Stimulated activated naive CD8-positive, alpha-beta T cell treated with anti-CD3 and anti-CD28 coated beads, Interleukin-15, Interleukin-2, amounts not matched to agents 100 ng/mL and 50 ng/mL, for 24 hours (primary cell): ENCODE measurements at regions not wholly inside any gene's neighbourhood (a gene's known extent, or its start where the extent isn't known, plus 50 kb on each side); places are given as distances from the start of the nearest gene placed in this dataset.

Source experiments
- H3K27ac Mint-ChIP-seq: one replicate; pipeline ENCODE4 v1.8.0; 2021; ENCODE audit warnings: mild to moderate bottlenecking, mixed read lengths
- H3K27me3 Mint-ChIP-seq: one replicate; pipeline ENCODE4 v1.8.0; 2021; ENCODE audit warnings: mixed read lengths
- H3K36me3 Mint-ChIP-seq: one replicate; pipeline ENCODE4 v1.8.0; 2021; ENCODE audit warnings: low read depth, mixed read lengths
- H3K4me1 Mint-ChIP-seq: one replicate; pipeline ENCODE4 v1.8.0; 2021; ENCODE audit warnings: low read depth, mixed read lengths
- H3K4me3 Mint-ChIP-seq: one replicate; pipeline ENCODE4 v1.8.0; 2021; ENCODE audit warnings: mild to moderate bottlenecking, mixed read lengths
- H3K9me3 Mint-ChIP-seq: one replicate; pipeline ENCODE4 v1.8.0; 2021; ENCODE audit warnings: mixed read lengths

DNA sequence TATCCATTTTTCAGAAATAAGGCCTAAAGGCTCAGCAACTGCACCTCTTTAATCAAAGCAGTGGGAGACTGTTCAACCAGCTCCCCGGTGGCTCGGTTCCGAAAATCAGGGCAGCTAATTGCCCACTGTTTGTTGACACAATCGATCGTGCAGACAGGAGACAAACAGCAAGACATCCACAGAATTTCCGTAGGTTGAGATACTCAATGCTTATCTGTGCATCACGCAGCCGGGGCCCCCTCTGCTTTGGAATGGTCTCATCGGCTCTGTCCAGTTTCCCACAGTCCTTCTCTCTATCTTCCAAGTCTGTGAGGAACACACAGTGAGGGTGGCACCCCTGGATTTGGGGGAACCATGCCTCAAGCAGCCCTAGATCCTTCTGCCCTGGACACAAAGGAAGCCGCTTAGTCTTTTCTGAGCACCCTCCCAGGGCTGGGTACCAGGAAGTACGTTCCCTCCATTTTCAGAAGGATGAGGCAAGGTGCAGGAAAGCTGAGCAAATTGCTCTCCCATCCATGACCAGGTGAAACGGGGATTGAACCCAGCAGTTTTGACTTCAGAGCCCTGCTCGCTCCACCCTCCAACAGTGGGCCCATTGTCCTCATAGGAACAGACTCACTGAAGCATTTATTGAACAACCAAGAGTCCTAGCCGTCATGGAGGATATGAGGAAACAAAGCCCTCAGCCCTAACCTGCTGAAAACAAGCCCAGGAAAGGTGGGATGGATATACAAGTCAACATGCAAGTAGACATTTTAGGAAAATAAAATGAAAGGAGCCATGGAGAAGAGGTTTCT lies 70.7 kb downstream of the C16orf95 start:
- Mint-ChIP-seq H3K4me1 (peaks cover 4% of the 10 kb centered on the region), H3K36me3 (no peaks in the 10 kb centered on the region), H3K27ac (no peak overlapping the region), H3K27me3 (no peaks in the 10 kb centered on the region), H3K4me3 (no peak overlapping the region), H3K9me3 (no peaks in the 10 kb centered on the region)

DNA sequence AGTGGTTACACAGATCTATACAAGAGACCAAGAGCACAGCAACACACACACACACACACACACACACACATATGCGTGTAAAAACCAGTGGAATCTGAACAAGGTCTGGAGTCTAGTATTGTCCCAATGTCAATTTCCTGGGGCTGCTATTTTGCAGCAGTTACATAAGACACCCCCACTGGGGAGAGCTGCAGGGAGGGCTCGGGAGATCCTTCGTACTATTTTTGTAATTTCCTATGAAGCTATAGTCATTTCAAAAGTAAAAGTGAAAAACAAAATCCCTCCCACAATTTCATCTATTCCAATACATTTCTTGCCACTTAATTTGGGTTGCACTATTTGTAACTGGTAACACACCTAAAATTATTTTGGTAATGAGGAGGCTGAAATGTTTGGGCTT lies 68.5 kb downstream of the C16orf95 start:
- Mint-ChIP-seq H3K27ac (no peak overlapping the region), H3K36me3 (no peaks in the 10 kb centered on the region), H3K27me3 (no peaks in the 10 kb centered on the region), H3K9me3 (no peaks in the 10 kb centered on the region), H3K4me1 (peaks cover 7% of the 10 kb centered on the region), H3K4me3 (no peak overlapping the region)

DNA sequence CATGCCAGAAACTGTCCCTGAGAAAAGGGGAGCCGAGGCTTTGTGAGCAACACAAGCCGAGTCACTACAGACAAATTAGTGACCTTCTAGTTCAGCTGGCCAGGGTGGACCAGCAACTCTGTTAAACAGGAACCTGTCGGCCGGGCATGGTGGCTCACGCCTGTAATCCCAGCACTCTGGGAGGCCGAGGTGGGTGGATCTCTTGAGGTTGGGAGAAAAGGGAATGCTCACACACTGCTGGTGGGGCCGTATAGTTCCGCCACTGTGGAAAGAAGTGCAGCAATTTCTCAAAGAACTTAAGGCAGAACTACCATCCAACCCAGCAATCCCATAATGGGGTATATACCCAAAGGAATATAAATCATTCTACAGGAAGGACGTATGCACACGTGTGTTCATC lies 67.8 kb downstream of the C16orf95 start:
- Mint-ChIP-seq H3K4me1 (peaks cover 7% of the 10 kb centered on the region), H3K4me3 (no peak overlapping the region), H3K36me3 (no peaks in the 10 kb centered on the region), H3K9me3 (no peaks in the 10 kb centered on the region), H3K27me3 (no peaks in the 10 kb centered on the region), H3K27ac (no peak overlapping the region)

- H3K4me3 Mint-ChIP-seq = no peak overlapping the region
- no peaks in the 10 kb centered on the region for H3K27me3 Mint-ChIP-seq
- H3K27ac Mint-ChIP-seq = no peak overlapping the region
- peaks cover 7% of the 10 kb centered on the region for H3K4me1 Mint-ChIP-seq
- no peaks in the 10 kb centered on the region for H3K36me3 Mint-ChIP-seq
- no peaks in the 10 kb centered on the region for H3K9me3 Mint-ChIP-seq
Observed at GRCh38 chr16:87250431-87250960, 66.7 kb downstream of the C16orf95 start.

DNA sequence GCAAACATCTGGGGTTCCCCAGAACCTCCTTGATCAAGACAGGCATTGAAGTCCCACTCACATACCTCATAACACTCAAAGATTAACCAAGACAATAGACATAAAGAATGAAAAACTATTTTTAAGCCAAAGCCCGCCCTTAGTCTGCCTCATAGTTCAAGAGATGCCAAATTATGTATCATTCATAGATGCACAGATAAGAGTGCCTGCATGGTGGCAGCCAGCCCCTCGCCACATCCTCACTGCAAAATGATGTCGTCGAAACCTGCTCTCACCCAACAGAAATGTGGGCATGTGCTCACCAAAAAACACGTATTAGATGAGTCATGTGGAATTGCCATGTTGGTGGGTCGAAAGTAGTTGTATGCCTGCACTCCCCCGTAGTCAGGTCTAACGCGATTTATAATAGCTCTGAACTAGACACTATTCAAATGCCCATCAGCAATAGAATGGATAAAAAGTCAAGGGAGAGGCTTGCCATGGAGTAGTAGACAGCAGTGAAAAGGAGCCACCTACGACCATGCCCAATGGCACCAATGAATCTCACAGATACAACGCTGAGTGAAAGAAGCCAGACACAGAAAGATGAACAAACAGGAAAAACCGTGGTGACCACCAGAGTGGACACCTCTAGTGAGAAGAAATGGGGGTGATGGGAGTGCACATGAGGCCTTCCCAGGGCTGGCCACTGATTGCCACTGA lies 64.8 kb downstream of the C16orf95 start:
- Mint-ChIP-seq H3K4me1 (peaks cover 7% of the 10 kb centered on the region), H3K27ac (no peak overlapping the region)

More for the DNA sequence above, 64.8 kb downstream of the C16orf95 start:
- Mint-ChIP-seq H3K9me3 (no peaks in the 10 kb centered on the region), H3K27me3 (no peaks in the 10 kb centered on the region), H3K36me3 (no peaks in the 10 kb centered on the region), H3K4me3 (no peak overlapping the region)
